Fibroblast of lung (primary cell): ENCODE measurements at regions not wholly inside any gene's neighbourhood (a gene's known extent, or its start where the extent isn't known, plus 50 kb on each side); places are given as distances from the start of the nearest gene placed in this dataset.

Experiments used
- DNase-seq, 2 donors: peaks; one replicate each; pipeline versions ENCODE4 v3.0.0 to v3.0.0-alpha.2; 2010; ENCODE audit warnings: low read depth in 2 of 2
- H2AFZ ChIP-seq: 2 replicates; pipeline ENCODE4 v1.5.1; 2012; ENCODE audit warnings: low read length, control low read depth, inconsistent platforms
- H3K27ac ChIP-seq: 2 replicates; pipeline ENCODE4 v1.5.1; 2011; ENCODE audit warnings: low read length, control low read depth; ENCODE audit not compliant: insufficient read depth
- H3K27me3 ChIP-seq: 2 replicates; pipeline ENCODE4 v1.5.1; 2011; ENCODE audit warnings: mild to moderate bottlenecking, low read length; ENCODE audit not compliant: control insufficient read depth, insufficient read depth
- H3K36me3 ChIP-seq: 2 replicates; pipeline ENCODE4 v1.5.1; 2011; ENCODE audit warnings: low read length; ENCODE audit not compliant: control insufficient read depth, insufficient read depth
- H3K4me1 ChIP-seq: 2 replicates; pipeline ENCODE4 v1.5.1; 2011; ENCODE audit warnings: low read length; ENCODE audit not compliant: control insufficient read depth, insufficient read depth; ENCODE audit errors: extremely low read depth
- H3K4me2 ChIP-seq: 2 replicates; pipeline ENCODE4 v1.5.1; 2011; ENCODE audit warnings: low read length, control low read depth; ENCODE audit not compliant: insufficient read depth; ENCODE audit errors: extremely low read depth
- H3K4me3 ChIP-seq, 4 experiments: fragments of 200-600 bp in 1 of 4; sonication (generic) in 1 of 4; replicated peaks in 1 of 4; 2 replicates each; pipeline ENCODE4 v1.5.1; 2011 to 2016; ENCODE audit warnings: low read length in 4 of 4, low read depth in 3 of 4, mild to moderate bottlenecking in 3 of 4, control low read depth in 2 of 4, inconsistent platforms in 1 of 4, mixed read lengths in 1 of 4; ENCODE audit not compliant: insufficient read depth in 1 of 4; ENCODE audit errors: control extremely low read depth in 1 of 4
- H3K79me2 ChIP-seq: 2 replicates; pipeline ENCODE4 v1.5.1; 2012; ENCODE audit warnings: mild to moderate bottlenecking, low read length, inconsistent platforms; ENCODE audit not compliant: control insufficient read depth, insufficient read depth
- H3K9ac ChIP-seq: 2 replicates; pipeline ENCODE4 v1.5.1; 2011; ENCODE audit warnings: mild to moderate bottlenecking, low read length, control low read depth; ENCODE audit not compliant: insufficient read depth
- H3K9me3 ChIP-seq: 2 replicates; pipeline ENCODE4 v1.5.1; 2012; ENCODE audit warnings: low read depth, low read length; ENCODE audit not compliant: control insufficient read depth, insufficient read depth
- H4K20me1 ChIP-seq: 2 replicates; pipeline ENCODE4 v1.5.1; 2011; ENCODE audit warnings: low read length; ENCODE audit not compliant: control insufficient read depth, insufficient read depth; ENCODE audit errors: extremely low read depth
- CTCF ChIP-seq, 2 donors: IDR thresholded peaks in 1 of 2; conservative IDR thresholded peaks in 1 of 2; 1 replicate in 1 of 2; 2 replicates in 1 of 2; pipeline ENCODE4 v1.5.1; 2011 to 2012; ENCODE audit warnings: low read length in 2 of 2, control low read depth in 1 of 2, inconsistent platforms in 1 of 2, low read depth in 1 of 2, mild to moderate bottlenecking in 1 of 2
- EZH2 ChIP-seq: IDR thresholded peaks from 2 replicates; pipeline ENCODE4 v1.5.1; 2012; ENCODE audit warnings: low read length, control low read depth, mild to moderate bottlenecking; ENCODE audit errors: missing control alignments

GRCh38 chrX:128906753-128907152 is 616.5 kb downstream of the SMARCA1 start:
- Histone ChIP-seq H3K79me2 (no peaks in the 10 kb centered on the region), H3K4me3 (no peak overlapping the region), H3K27ac (no peak overlapping the region), H3K9ac (no peak overlapping the region), H3K9me3 (no peaks in the 10 kb centered on the region), H3K4me1 (no peaks in the 10 kb centered on the region), H4K20me1 (no peaks in the 10 kb centered on the region), H3K27me3 (no peaks in the 10 kb centered on the region), H3K36me3 (no peaks in the 10 kb centered on the region), H3K4me2 (no peak overlapping the region), H2AFZ (no peak overlapping the region)
- TF ChIP-seq EZH2 = no peak
- no peak for TF ChIP-seq CTCF (conservative IDR thresholded peaks at IDR 0.05 in 1 of 2, IDR thresholded peaks at IDR 0.05 in 1 of 2; ENCODE audit: low read depth in 1 of 2, low read length in 2 of 2)
- DNase-seq = no peak

- H3K27ac ChIP-seq = no peak overlapping the region
- H3K4me2 ChIP-seq = no peak overlapping the region
- no peak overlapping the region for H3K4me3 ChIP-seq
- H3K4me1 ChIP-seq = no peaks in the 10 kb centered on the region
- H4K20me1 ChIP-seq = no peaks in the 10 kb centered on the region
- no peak for DNase-seq
- H3K27me3 ChIP-seq = no peaks in the 10 kb centered on the region
- TF ChIP-seq CTCF (conservative IDR thresholded peaks at IDR 0.05 in 1 of 2, IDR thresholded peaks at IDR 0.05 in 1 of 2; ENCODE audit: low read depth in 1 of 2, low read length in 2 of 2) (no peak), EZH2 (no peak)
- H3K9ac ChIP-seq = no peak overlapping the region
- H3K79me2 ChIP-seq = no peaks in the 10 kb centered on the region
- H3K9me3 ChIP-seq = no peaks in the 10 kb centered on the region
- H2AFZ ChIP-seq = no peak overlapping the region
- no peaks in the 10 kb centered on the region for H3K36me3 ChIP-seq
Measured at GRCh38 chrX:128901018-128901417, 622.3 kb downstream of the SMARCA1 start.

GRCh38 chrX:128897621-128898020 is 625.7 kb downstream of the SMARCA1 start:
- no peak overlapping the region for H3K4me2 ChIP-seq
- peak in 1 of 2 donors; percentile 3 for DNase-seq

More at GRCh38 chrX:128897621-128898020, 625.7 kb downstream of the SMARCA1 start:
- H3K36me3 ChIP-seq = no peaks in the 10 kb centered on the region
- no peaks in the 10 kb centered on the region for H3K4me1 ChIP-seq
- TF ChIP-seq CTCF (conservative IDR thresholded peaks at IDR 0.05 in 1 of 2, IDR thresholded peaks at IDR 0.05 in 1 of 2; ENCODE audit: low read depth in 1 of 2, low read length in 2 of 2) = no peak
- no peak for TF ChIP-seq EZH2
- no peak overlapping the region for H3K27ac ChIP-seq
- no peak overlapping the region for H3K9ac ChIP-seq
- H3K27me3 ChIP-seq = no peaks in the 10 kb centered on the region
- no peaks in the 10 kb centered on the region for H4K20me1 ChIP-seq
- no peaks in the 10 kb centered on the region for H3K79me2 ChIP-seq
- no peaks in the 10 kb centered on the region for H3K9me3 ChIP-seq
- no peak overlapping the region for H2AFZ ChIP-seq
- H3K4me3 ChIP-seq = no peak overlapping the region
